CD4-positive, alpha-beta T cell (primary cell): ENCODE measurements at regions not wholly inside any gene's neighbourhood (a gene's known extent, or its start where the extent isn't known, plus 50 kb on each side); places are given as distances from the start of the nearest gene placed in this dataset.

ENCODE experiments used
- ATAC-seq: fragments of 200-7000 bp; cut with Tn5 transposase; one replicate; pipeline ENCODE4 v1.10.0; 2022; ENCODE audit warnings: mild to moderate bottlenecking; ENCODE audit not compliant: poor library complexity
- CTCF ChIA-PET: fragments of 350-600 bp; sonication (Branson Sonifier 250); formaldehyde crosslinking; loops from one replicate; lab custom pipeline; 2021; ENCODE audit warnings: antibody characterized with exemption, inconsistent platforms; lab: Charles Lee
- POLR2A ChIA-PET: fragments of 350-600 bp; sonication (Branson Sonifier 250); formaldehyde crosslinking; loops from one replicate; lab custom pipeline; 2021; ENCODE audit warnings: antibody characterized with exemption, inconsistent platforms; lab: Charles Lee
- DNase-seq, 14 experiments: peaks; one replicate each; pipeline ENCODE4 v3.0.0-alpha.2; 2013 to 2020; ENCODE audit warnings: mixed read lengths in 2 of 14
- H3K27ac ChIP-seq, 2 donors: one replicate each; pipeline versions ENCODE4 v1.5.1 to v1.7.0; 2013; ENCODE audit warnings: low read length in 2 of 2, low read depth in 1 of 2, mild to moderate bottlenecking in 1 of 2
- H3K27me3 ChIP-seq, 2 experiments: 1 replicate in 1 of 2; 2 replicates in 1 of 2; pipeline versions ENCODE4 v1.6.1 to v1.7.0; 2013; ENCODE audit warnings: low read length in 2 of 2, control low read depth in 1 of 2, mild to moderate bottlenecking in 1 of 2, moderate library complexity in 1 of 2; ENCODE audit not compliant: insufficient read depth in 2 of 2, control insufficient read depth in 1 of 2
- H3K36me3 ChIP-seq: one replicate; pipeline ENCODE4 v1.6.1; 2013; ENCODE audit warnings: low read length, control low read depth; ENCODE audit not compliant: insufficient read depth
- H3K4me1 ChIP-seq: one replicate; pipeline ENCODE4 v1.6.1; 2013; ENCODE audit warnings: low read length, control low read depth; ENCODE audit not compliant: insufficient read depth
- H3K4me3 ChIP-seq: one replicate; pipeline ENCODE4 v1.5.1; 2013; ENCODE audit warnings: mild to moderate bottlenecking, low read length, moderate library complexity
- H3K9me3 ChIP-seq, 2 experiments: 1 replicate in 1 of 2; 2 replicates in 1 of 2; pipeline versions ENCODE4 v1.6.1 to v1.7.0; 2013; ENCODE audit warnings: low read length in 2 of 2, mild to moderate bottlenecking in 2 of 2, control low read depth in 1 of 2, moderate library complexity in 1 of 2; ENCODE audit not compliant: control insufficient read depth in 1 of 2, insufficient read depth in 1 of 2
- H3K27ac Mint-ChIP-seq: one replicate; pipeline ENCODE4 v1.8.0; 2020; ENCODE audit warnings: mixed read lengths
- H3K27me3 Mint-ChIP-seq: one replicate; pipeline ENCODE4 v1.8.0; 2021; ENCODE audit warnings: mixed read lengths
- H3K36me3 Mint-ChIP-seq: one replicate; pipeline ENCODE4 v1.8.0; 2021; ENCODE audit warnings: low read depth, mixed read lengths
- H3K4me1 Mint-ChIP-seq: one replicate; pipeline ENCODE4 v1.8.0; 2021; ENCODE audit warnings: low read depth, mixed read lengths
- H3K4me3 Mint-ChIP-seq: one replicate; pipeline ENCODE4 v1.8.0; 2020; ENCODE audit warnings: mild to moderate bottlenecking, mixed read lengths
- H3K9me3 Mint-ChIP-seq: one replicate; pipeline ENCODE4 v1.8.0; 2020; ENCODE audit warnings: mixed read lengths
- CTCF ChIP-seq: fragments of 200-600 bp; IDR thresholded peaks from one replicate; pipeline ENCODE4 v1.8.0; 2022; ENCODE audit warnings: antibody characterized with exemption, mild to moderate bottlenecking
- intact Hi-C, 2 experiments: fragments of 100-400 bp; cut with DNase I in 1 of 2; cut with micrococcal nuclease in 1 of 2; formaldehyde crosslinking; loops; one replicate each; pipeline versions ENCODE4 v1.15.1 to v1.9.0; 2023 to 2025; cut with DNase I, micrococcal nuclease

- no peak for TF ChIP-seq CTCF
- POLR2A ChIA-PET, result no interaction called here
- no peak overlapping the region for H3K4me3 ChIP-seq
- H3K27ac Mint-ChIP-seq, result no peak overlapping the region
- H3K27me3 ChIP-seq, result peaks cover 14 to 28% of the 10 kb centered on the region in 2 experiments
- H3K9me3 ChIP-seq, result no peaks in the 10 kb centered on the region
- no peak overlapping the region for H3K4me3 Mint-ChIP-seq
- CTCF ChIA-PET, result no interaction called here
- peaks cover 5% of the 10 kb centered on the region for H3K9me3 Mint-ChIP-seq
- no peaks in the 10 kb centered on the region for H3K36me3 ChIP-seq
- H3K4me1 Mint-ChIP-seq, result no peaks in the 10 kb centered on the region
- H3K27ac ChIP-seq, result no peak overlapping the region
- no peak for ATAC-seq
- no peaks in the 10 kb centered on the region for H3K4me1 ChIP-seq
- no peak for DNase-seq
- no peaks in the 10 kb centered on the region for H3K36me3 Mint-ChIP-seq
- intact Hi-C loops, result no loop called here
- peaks cover 53% of the 10 kb centered on the region for H3K27me3 Mint-ChIP-seq
These were observed 121.4 kb upstream of the ZNF618 start for GRCh38 chr9:113754739-113755138.

DNA sequence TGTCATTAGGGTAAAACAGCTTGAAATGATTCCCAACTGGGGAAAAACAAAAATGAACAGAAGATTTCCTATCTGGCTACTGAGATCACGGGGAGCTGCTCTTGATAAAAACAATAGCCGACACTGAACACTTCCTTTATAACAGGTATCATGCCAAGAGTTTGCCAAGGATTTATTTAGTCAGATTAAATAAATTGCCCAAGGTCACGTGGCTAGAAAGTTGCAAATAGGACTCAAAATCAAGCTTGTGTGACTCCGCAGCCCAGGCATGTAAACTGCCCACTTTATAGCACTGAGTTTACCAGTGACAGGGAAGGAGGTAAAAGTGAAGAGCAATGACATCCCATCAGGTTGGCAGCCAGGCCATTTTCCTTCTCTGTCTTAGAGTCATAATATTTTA, 120.7 kb upstream of the ZNF618 start:
- no peak for TF ChIP-seq CTCF
- ChIA-PET POLR2A (no interaction called here), CTCF (no interaction called here)
- intact Hi-C loops, result no loop called here
- Mint-ChIP-seq H3K9me3 (peaks cover 3% of the 10 kb centered on the region), H3K4me1 (no peaks in the 10 kb centered on the region), H3K4me3 (no peak overlapping the region), H3K27ac (no peak overlapping the region), H3K36me3 (no peaks in the 10 kb centered on the region), H3K27me3 (peaks cover 53% of the 10 kb centered on the region)
- H3K9me3 ChIP-seq, result no peaks in the 10 kb centered on the region
- H3K36me3 ChIP-seq, result no peaks in the 10 kb centered on the region
- ATAC-seq (no peak), DNase-seq (no peak)
- no peaks in the 10 kb centered on the region for H3K4me1 ChIP-seq
- peaks cover 14 to 28% of the 10 kb centered on the region in 2 experiments for H3K27me3 ChIP-seq
- H3K4me3 ChIP-seq, result no peak overlapping the region
- H3K27ac ChIP-seq, result no peak overlapping the region

- TF ChIP-seq CTCF, result no peak
- ATAC-seq (no peak), DNase-seq (no peak)
- intact Hi-C loops, result no loop called here
- ChIA-PET POLR2A (no interaction called here), CTCF (no interaction called here)
- Histone ChIP-seq H3K4me3 (no peak overlapping the region), H3K27me3 (peaks cover 14 to 28% of the 10 kb centered on the region in 2 experiments), H3K9me3 (no peaks in the 10 kb centered on the region), H3K36me3 (no peaks in the 10 kb centered on the region), H3K27ac (no peak overlapping the region), H3K4me1 (no peaks in the 10 kb centered on the region)
- H3K9me3 Mint-ChIP-seq, result peaks cover 3% of the 10 kb centered on the region
- no peaks in the 10 kb centered on the region for H3K4me1 Mint-ChIP-seq
- H3K4me3 Mint-ChIP-seq, result no peak overlapping the region
- no peak overlapping the region for H3K27ac Mint-ChIP-seq
- no peaks in the 10 kb centered on the region for H3K36me3 Mint-ChIP-seq
- peaks cover 53% of the 10 kb centered on the region for H3K27me3 Mint-ChIP-seq
These were observed 119.5 kb upstream of the ZNF618 start for GRCh38 chr9:113756476-113757192.
